Spleen (tissue), 11 donors: ENCODE measurements at regions not wholly inside any gene's neighbourhood (a gene's known extent, or its start where the extent isn't known, plus 50 kb on each side); places are given as distances from the start of the nearest gene placed in this dataset.

ENCODE experiments used
- DNase-seq: peaks from one replicate; pipeline ENCODE4 v3.0.0-alpha.2; 2020
- H3K27ac ChIP-seq, 8 donors: fragments of 200-600 bp; sonication (generic) in 7 of 8; 1 replicate in 4 of 8; 2 replicates in 4 of 8; pipeline versions ENCODE4 v1.5.0 to v1.8.0; 2016 to 2021; ENCODE audit warnings: inconsistent platforms in 4 of 8, mild to moderate bottlenecking in 4 of 8, moderate library complexity in 1 of 8
- H3K27me3 ChIP-seq, 7 donors: fragments of 200-600 bp; sonication (generic) in 6 of 7; replicated peaks in 1 of 7; 1 replicate in 4 of 7; 2 replicates in 3 of 7; pipeline versions ENCODE4 v1.5.0 to v1.8.0; 2016 to 2021; ENCODE audit warnings: inconsistent platforms in 3 of 7, mild to moderate bottlenecking in 1 of 7
- H3K36me3 ChIP-seq, 6 donors: fragments of 200-600 bp; sonication (generic) in 5 of 6; 1 replicate in 4 of 6; 2 replicates in 2 of 6; pipeline versions ENCODE4 v1.5.0 to v1.8.0; 2016 to 2021; ENCODE audit warnings: inconsistent platforms in 2 of 6
- H3K4me1 ChIP-seq, 6 donors: fragments of 200-600 bp; sonication (generic) in 5 of 6; 1 replicate in 3 of 6; 2 replicates in 3 of 6; pipeline versions ENCODE4 v1.5.0 to v1.8.0; 2016 to 2021; ENCODE audit warnings: inconsistent platforms in 3 of 6
- H3K4me3 ChIP-seq, 8 donors: fragments of 200-600 bp; sonication (generic) in 7 of 8; 1 replicate in 4 of 8; 2 replicates in 4 of 8; pipeline versions ENCODE4 v1.5.0 to v1.8.0; 2016 to 2021; ENCODE audit warnings: inconsistent platforms in 4 of 8, mild to moderate bottlenecking in 4 of 8, moderate library complexity in 2 of 8
- H3K9me3 ChIP-seq, 8 donors: fragments of 200-600 bp; sonication (generic) in 7 of 8; 1 replicate in 4 of 8; 2 replicates in 4 of 8; pipeline versions ENCODE4 v1.5.0 to v1.8.0; 2016 to 2021; ENCODE audit warnings: inconsistent platforms in 4 of 8
- CTCF ChIP-seq, 11 experiments: fragments of 200-600 bp in 7 of 11; fragments of 450-650 bp in 4 of 11; sonication (generic) in 4 of 11; IDR thresholded peaks in 8 of 11; conservative IDR thresholded peaks in 3 of 11; 1 replicate in 7 of 11; 2 replicates in 4 of 11; pipeline versions ENCODE4 v1.4.0 to v1.8.0; 2016 to 2021; ENCODE audit warnings: antibody characterized with exemption in 11 of 11, inconsistent platforms in 4 of 11, mild to moderate bottlenecking in 1 of 11
- POLR2A ChIP-seq, 3 donors: fragments of 450-650 bp; IDR thresholded peaks; one replicate each; pipeline ENCODE4 v1.5.1; 2017; ENCODE audit warnings: antibody characterized with exemption in 3 of 3, mild to moderate bottlenecking in 1 of 3
- POLR2AphosphoS5 ChIP-seq, 3 donors: sonication (generic); formaldehyde crosslinking; IDR thresholded peaks; one replicate each; pipeline ENCODE4 v1.5.1; 2017; ENCODE audit warnings: antibody characterized with exemption in 3 of 3
- WGBS, 5 donors: extraction: QIAGEN DNeasy Blood & Tissue Kit in 3 of 5; methylation state at CpG; one replicate each; pipeline versions ENCODE4 v1.1.5 to v1.1.7; 2013 to 2018; 5-methylcytosine and 5-hydroxymethylcytosine counted together
- intact Hi-C: fragments of 100-400 bp; cut with DNase I; formaldehyde crosslinking; loops from one replicate; pipeline ENCODE4 v1.15.0; 2023; ENCODE audit warnings: low total_unique reads
- donor health status: healthy with polysubstance abuse.
- donor health status: DM: no; HTN: no; CAD: no; lungs with moderate emphysema.
- donor health status: DM: no; HTN: no; CAD: no.
- donor health status: Bipolar disorder and iron deficiency.
- donor health status: healthy.
- donor health status: DM: no; HTN: no; CAD: no.
- donor health status: DM: yes; HTN: yes; CAD: no.

- WGBS, 5 donors, result 89 to 97% (median 95%) methylated on average over 4 of the region's 4 CpGs
- no peak for TF ChIP-seq POLR2A (IDR thresholded peaks at IDR 0.05)
- TF ChIP-seq POLR2AphosphoS5 (IDR thresholded peaks at IDR 0.05), result no peak
- no peak for TF ChIP-seq CTCF (IDR thresholded peaks at IDR 0.05 in 8 of 11, conservative IDR thresholded peaks at IDR 0.05 in 3 of 11)
- Histone ChIP-seq H3K27me3 (peaks cover 0 to 9% (median 0%) of the 10 kb centered on the region in 7 donors), H3K36me3 (no peaks in the 10 kb centered on the region), H3K27ac (no peak overlapping the region), H3K4me1 (peaks cover 0 to 25% (median 18%) of the 10 kb centered on the region in 6 donors), H3K9me3 (no peaks in the 10 kb centered on the region), H3K4me3 (no peak overlapping the region)
- no peak for DNase-seq
- intact Hi-C loops, result no loop called here
Measured at GRCh38 chr4:153146961-153147360, 57.3 kb upstream of the TRIM2 start.

GRCh38 chr4:153148791-153149190 lies 55.5 kb upstream of the TRIM2 start:
- H3K9me3 ChIP-seq, result no peaks in the 10 kb centered on the region
- TF ChIP-seq POLR2A (IDR thresholded peaks at IDR 0.05) (no peak), POLR2AphosphoS5 (IDR thresholded peaks at IDR 0.05) (no peak), CTCF (IDR thresholded peaks at IDR 0.05 in 8 of 11, conservative IDR thresholded peaks at IDR 0.05 in 3 of 11) (no peak)
- no peak overlapping the region for H3K4me3 ChIP-seq
- no peaks in the 10 kb centered on the region for H3K36me3 ChIP-seq
- peaks cover 12 to 31% (median 26%) of the 10 kb centered on the region in 6 donors for H3K4me1 ChIP-seq
- peaks cover 0 to 27% (median 4%) of the 10 kb centered on the region in 7 donors for H3K27me3 ChIP-seq
- H3K27ac ChIP-seq, result no peak overlapping the region
- DNase-seq, result no peak
- 42 to 53% (median 52%) methylated on average over 3 of the region's 3 CpGs for WGBS, 5 donors
- intact Hi-C loops, result no loop called here

GRCh38 chr4:153151535-153152455 lies 52.4 kb upstream of the TRIM2 start:
- intact Hi-C loops, result loop anchor here (10.0 kb wide), 1 partner anchor 63 kb away; no protein-coding TSS in a partner anchor
- 22 to 29% (median 26%) methylated on average over 31 of the region's 31 CpGs for WGBS, 5 donors
- H3K4me3 ChIP-seq, result peak overlapping the region in 5 of 8 donors; percentile 55 to 81 (median 59)

More at GRCh38 chr4:153151535-153152455, 52.4 kb upstream of the TRIM2 start:
- Histone ChIP-seq H3K36me3 (no peaks in the 10 kb centered on the region), H3K27ac (peak overlapping the region in 2 of 8 donors; percentile 80 to 84), H3K4me1 (peaks cover 16 to 41% (median 31%) of the 10 kb centered on the region in 6 donors), H3K9me3 (no peaks in the 10 kb centered on the region), H3K27me3 (peaks cover 0 to 50% (median 8%) of the 10 kb centered on the region in 7 donors)
- no peak for DNase-seq
- TF ChIP-seq CTCF (IDR thresholded peaks at IDR 0.05 in 8 of 11, conservative IDR thresholded peaks at IDR 0.05 in 3 of 11), result no peak
- TF ChIP-seq POLR2AphosphoS5 (IDR thresholded peaks at IDR 0.05), result peak in 1 of 3 donors; percentile 14
- TF ChIP-seq POLR2A (IDR thresholded peaks at IDR 0.05), result no peak
